HepG2 (cell line): ENCODE measurements at regions not wholly inside any gene's neighbourhood (a gene's known extent, or its start where the extent isn't known, plus 50 kb on each side); places are given as distances from the start of the nearest gene placed in this dataset.

ENCODE experiments used
- ATAC-seq: fragments of 200-7000 bp; cut with Tn5 transposase; 3 replicates; pipeline ENCODE4 v1.9.1; 2020; ENCODE audit warnings: mild to moderate bottlenecking, moderate library complexity
- BruUV-seq: library from RNA; stranded (reverse); fragments of 400-500 nt; replicated peaks from 2 replicates; lab custom pipeline; 2021; lab: Mats Ljungman, UMichigan
- CTCF ChIA-PET: fragments of 300-600 bp; formaldehyde crosslinking; extraction: SDS; loops from one replicate; lab custom pipeline; 2021; ENCODE audit warnings: low total read pairs, inconsistent platforms, low intra/inter-chr PET ratio; lab: Yijun Ruan, JAX
- POLR2A ChIA-PET: fragments of 350-600 bp; sonication (Branson Sonifier 250); formaldehyde crosslinking; loops from one replicate; lab custom pipeline; 2020; ENCODE audit warnings: antibody characterized with exemption, inconsistent platforms; lab: Yijun Ruan, JAX
- DNase-seq: peaks from one replicate; pipeline ENCODE4 v3.0.0-alpha.2; 2015; ENCODE audit warnings: low spot score
- FAIRE-seq: peaks from 3 replicates; lab custom pipeline; 2011; peaks lifted over from hg19 to GRCh38; lab: Jason Lieb, UNC
- H2AFZ ChIP-seq: one replicate; pipeline ENCODE4 v1.6.1; 2011; ENCODE audit warnings: low read length, inconsistent platforms
- H3K27ac ChIP-seq: fragments of 300-600 bp; 3 replicates; pipeline ENCODE4 v1.8.0; 2011; ENCODE audit warnings: mixed run types, mild to moderate bottlenecking, mixed read lengths, low read length, inconsistent platforms; ENCODE audit not compliant: insufficient read depth; ENCODE audit errors: extremely low read length
- H3K27me3 ChIP-seq, 2 experiments: fragments of 200-600 bp in 1 of 2; 2 replicates in 1 of 2; 3 replicates in 1 of 2; pipeline versions ENCODE4 v1.6.0 to v1.8.0; 2011; ENCODE audit warnings: low read length in 2 of 2, mild to moderate bottlenecking in 2 of 2, moderate library complexity in 2 of 2, inconsistent platforms in 1 of 2; ENCODE audit not compliant: insufficient read depth in 2 of 2, control insufficient read depth in 1 of 2
- H3K36me3 ChIP-seq, 2 experiments: fragments of 200-600 bp in 1 of 2; replicated peaks in 1 of 2; 2 replicates in 1 of 2; 3 replicates in 1 of 2; pipeline versions ENCODE4 v1.5.1 to v1.8.0; 2011; ENCODE audit warnings: low read length in 2 of 2, inconsistent platforms in 1 of 2; ENCODE audit not compliant: insufficient read depth in 2 of 2, control insufficient read depth in 1 of 2
- H3K4me1 ChIP-seq: 2 replicates; pipeline ENCODE4 v1.5.1; 2012; ENCODE audit warnings: low read length, inconsistent platforms; ENCODE audit not compliant: insufficient read depth
- H3K4me2 ChIP-seq: 2 replicates; pipeline ENCODE4 v1.6.0; 2011; ENCODE audit warnings: low read depth, low read length, inconsistent platforms
- H3K4me3 ChIP-seq, 3 experiments: fragments of 200-600 bp in 1 of 3; sonication (generic), shearing (Covaris generic) in 1 of 3; replicated peaks in 1 of 3; 2 replicates each; pipeline ENCODE4 v1.5.1; 2011 to 2016; ENCODE audit warnings: low read length in 3 of 3, inconsistent platforms in 2 of 3, low read depth in 2 of 3, mild to moderate bottlenecking in 2 of 3, control low read depth in 1 of 3, mixed read lengths in 1 of 3; ENCODE audit not compliant: insufficient read depth in 1 of 3
- H3K79me2 ChIP-seq: one replicate; pipeline ENCODE4 v1.6.1; 2011; ENCODE audit warnings: low read length, inconsistent platforms; ENCODE audit not compliant: insufficient read depth
- H3K9ac ChIP-seq: 2 replicates; pipeline ENCODE4 v1.6.0; 2011; ENCODE audit warnings: mild to moderate bottlenecking, low read depth, low read length, inconsistent platforms; ENCODE audit not compliant: insufficient read depth
- H3K9me3 ChIP-seq: 2 replicates; pipeline ENCODE4 v1.5.1; 2012; ENCODE audit warnings: mild to moderate bottlenecking, low read length
- H4K20me1 ChIP-seq: 2 replicates; pipeline ENCODE4 v1.6.0; 2011; ENCODE audit warnings: inconsistent platforms, mild to moderate bottlenecking, low read length, moderate library complexity; ENCODE audit not compliant: insufficient read depth
- CENPX ChIP-seq: sonication (generic); formaldehyde crosslinking; IDR thresholded peaks from 2 replicates; pipeline ENCODE4 v1.9.0; 2021; ENCODE audit warnings: mild to moderate bottlenecking, missing genetic modification reagents, moderate library complexity
- FOXC1 ChIP-seq: sonication (generic); formaldehyde crosslinking; IDR thresholded peaks from 2 replicates; pipeline ENCODE4 v1.8.0; 2022; ENCODE audit warnings: mild to moderate bottlenecking, missing genetic modification reagents, borderline replicate concordance
- GABPA ChIP-seq, 2 experiments: IDR thresholded peaks; 2 replicates each; pipeline ENCODE4 v1.6.1; 2011 to 2016; ENCODE audit warnings: low read depth in 2 of 2, low read length in 1 of 2, missing biosample characterization in 1 of 2, missing genetic modification characterization in 1 of 2
- HHEX ChIP-seq: IDR thresholded peaks from 2 replicates; pipeline ENCODE4 v1.6.1; 2016; ENCODE audit warnings: control low read depth
- IKZF5 ChIP-seq: IDR thresholded peaks from 2 replicates; pipeline ENCODE4 v1.6.1; 2018; ENCODE audit warnings: missing genetic modification reagents, mild to moderate bottlenecking, missing compliant biosample characterization
- PTBP1 ChIP-seq: fragments of 200-400 bp; formaldehyde crosslinking; IDR thresholded peaks from 2 replicates; pipeline ENCODE4 v1.6.1; 2018; ENCODE audit warnings: low read length, low read depth; ENCODE audit not compliant: poor library complexity, severe bottlenecking
- SOX6 ChIP-seq, 2 experiments: fragments of 450-650 bp in 1 of 2; sonication (generic) in 1 of 2; formaldehyde crosslinking in 1 of 2; IDR thresholded peaks; 2 replicates each; pipeline versions ENCODE4 v1.4.0 to v1.6.1; 2017 to 2020; ENCODE audit warnings: antibody characterized with exemption in 1 of 2, mild to moderate bottlenecking in 1 of 2, missing genetic modification reagents in 1 of 2
- TOPORS ChIP-seq: sonication (generic); formaldehyde crosslinking; IDR thresholded peaks from 2 replicates; pipeline ENCODE4 v1.8.0; 2023; ENCODE audit warnings: mild to moderate bottlenecking, missing genetic modification reagents
- ZBTB44 ChIP-seq: sonication (generic); formaldehyde crosslinking; IDR thresholded peaks from 2 replicates; pipeline ENCODE4 v1.4.0; 2020; ENCODE audit warnings: missing genetic modification reagents
- ZNF432 ChIP-seq: sonication (generic); formaldehyde crosslinking; IDR thresholded peaks from 2 replicates; pipeline ENCODE4 v1.5.0; 2020; ENCODE audit warnings: missing genetic modification reagents, mild to moderate bottlenecking, borderline replicate concordance
- ZNF451 ChIP-seq: sonication (generic); formaldehyde crosslinking; IDR thresholded peaks from 2 replicates; pipeline ENCODE4 v1.5.0; 2020; ENCODE audit warnings: mild to moderate bottlenecking, missing genetic modification reagents
- ZNF496 ChIP-seq: sonication (generic); formaldehyde crosslinking; IDR thresholded peaks from 2 replicates; pipeline ENCODE4 v1.8.1; 2023; ENCODE audit warnings: mild to moderate bottlenecking, moderate library complexity, missing genetic modification reagents; ENCODE audit not compliant: insufficient replicate concordance
- ZNF550 ChIP-seq: sonication (generic); formaldehyde crosslinking; IDR thresholded peaks from 2 replicates; pipeline ENCODE4 v1.4.0; 2020; ENCODE audit warnings: mild to moderate bottlenecking, missing genetic modification reagents, borderline replicate concordance
- ZNF564 ChIP-seq: sonication (generic); formaldehyde crosslinking; IDR thresholded peaks from 2 replicates; pipeline ENCODE4 v1.8.1; 2023; ENCODE audit warnings: mild to moderate bottlenecking, missing genetic modification reagents
- ZNF570 ChIP-seq: sonication (generic); formaldehyde crosslinking; IDR thresholded peaks from 2 replicates; pipeline ENCODE4 v1.4.0; 2020; ENCODE audit warnings: mild to moderate bottlenecking, missing genetic modification reagents, borderline replicate concordance
- ZNF691 ChIP-seq: sonication (generic); formaldehyde crosslinking; IDR thresholded peaks from 2 replicates; pipeline ENCODE4 v1.4.0; 2020; ENCODE audit warnings: missing genetic modification reagents, low read depth, mild to moderate bottlenecking, borderline replicate concordance
- WGBS: methylation state at CpG from one replicate; pipeline ENCODE4 v1.1.6; 2017; ENCODE audit warnings: low lambda C conversion rate; 5-methylcytosine and 5-hydroxymethylcytosine counted together
- in situ Hi-C: cut with HindIII; loops from 2 replicates; pipeline ENCODE4 v1.10.0; 2017; ENCODE audit warnings: low pct_unique_long_range_greater_than_20kb; ENCODE audit not compliant: extremely low pct_ligation_motif_present
- intact Hi-C: fragments of 100-400 bp; cut with micrococcal nuclease; formaldehyde crosslinking; loops from one replicate; pipeline ENCODE4 v1.10.0; 2022; ENCODE audit not compliant: unreplicated experiment
- TF ChIP-seq, protein P1 (sequence below): sonication (generic); formaldehyde crosslinking; IDR thresholded peaks from 2 replicates; pipeline ENCODE4 v1.4.0; 2020; ENCODE audit warnings: mild to moderate bottlenecking, missing genetic modification reagents
- TF ChIP-seq, protein P2 (sequence below): sonication (generic); formaldehyde crosslinking; IDR thresholded peaks from 2 replicates; pipeline ENCODE4 v1.5.0; 2020; ENCODE audit warnings: missing genetic modification reagents

GRCh38 chr1:88272216-88272615, 411.9 kb upstream of the PKN2 start:
- Histone ChIP-seq H2AFZ (no peak overlapping the region), H4K20me1 (no peaks in the 10 kb centered on the region), H3K9ac (no peak overlapping the region), H3K4me2 (no peak overlapping the region), H3K36me3 (no peaks in the 10 kb centered on the region), H3K27me3 (peaks cover 0 to 5% of the 10 kb centered on the region in 2 experiments; a peak in 1 of 5 replicates), H3K9me3 (no peaks in the 10 kb centered on the region), H3K79me2 (no peaks in the 10 kb centered on the region), H3K4me3 (no peak overlapping the region), H3K27ac (no peak overlapping the region), H3K4me1 (no peaks in the 10 kb centered on the region)
- no peak for DNase-seq
- TF ChIP-seq ZNF451 (CRISPR knock-in tag) (no peak), ZNF550 (CRISPR knock-in tag) (no peak), ZNF691 (no peak), SOX6 (IDR thresholded peaks at IDR 0.05) (no peak), SOX6 (CRISPR knock-in tag; IDR thresholded peaks at IDR 0.05) (no peak), FOXC1 (CRISPR knock-in tag) (no peak), HHEX (no peak), PTBP1 (no peak), TOPORS (CRISPR knock-in tag) (no peak), ZNF496 (no peak), GABPA (IDR thresholded peaks at IDR 0.05; ENCODE audit: low read depth, low read length) (no peak), GABPA (CRISPR knock-in tag; IDR thresholded peaks at IDR 0.05; ENCODE audit: low read depth) (no peak), ZNF432 (CRISPR knock-in tag) (no peak), ZNF570 (CRISPR knock-in tag) (no peak), CENPX (no peak), ZBTB44 (CRISPR knock-in tag) (no peak), IKZF5 (no peak), ZNF564 (CRISPR knock-in tag) (no peak)
- TF ChIP-seq, protein P1, sequence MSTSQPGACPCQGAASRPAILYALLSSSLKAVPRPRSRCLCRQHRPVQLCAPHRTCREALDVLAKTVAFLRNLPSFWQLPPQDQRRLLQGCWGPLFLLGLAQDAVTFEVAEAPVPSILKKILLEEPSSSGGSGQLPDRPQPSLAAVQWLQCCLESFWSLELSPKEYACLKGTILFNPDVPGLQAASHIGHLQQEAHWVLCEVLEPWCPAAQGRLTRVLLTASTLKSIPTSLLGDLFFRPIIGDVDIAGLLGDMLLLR (CRISPR knock-in tag), result no peak
- TF ChIP-seq, protein P2, sequence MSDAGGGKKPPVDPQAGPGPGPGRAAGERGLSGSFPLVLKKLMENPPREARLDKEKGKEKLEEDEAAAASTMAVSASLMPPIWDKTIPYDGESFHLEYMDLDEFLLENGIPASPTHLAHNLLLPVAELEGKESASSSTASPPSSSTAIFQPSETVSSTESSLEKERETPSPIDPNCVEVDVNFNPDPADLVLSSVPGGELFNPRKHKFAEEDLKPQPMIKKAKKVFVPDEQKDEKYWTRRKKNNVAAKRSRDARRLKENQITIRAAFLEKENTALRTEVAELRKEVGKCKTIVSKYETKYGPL (CRISPR knock-in tag), result no peak
- POLR2A ChIA-PET, result no interaction called here
- no TSS peak for BruUV-seq
- CTCF ChIA-PET, result no interaction called here
- in situ Hi-C loops, result no loop called here
- FAIRE-seq, result no peak
- no peak for ATAC-seq
- intact Hi-C loops, result no loop called here
- 45% methylated on average over 5 of the region's 5 CpGs for WGBS
